K562 (cell line): ENCODE measurements at regions not wholly inside any gene's neighbourhood (a gene's known extent, or its start where the extent isn't known, plus 50 kb on each side); places are given as distances from the start of the nearest gene placed in this dataset.

Experiments
- BDP1 ChIP-seq: IDR thresholded peaks from 3 replicates; pipeline ENCODE4 v1.6.1; 2011; ENCODE audit not compliant: insufficient read length, insufficient read depth
- CTCF ChIP-seq, 3 experiments: IDR thresholded peaks in 2 of 3; conservative IDR thresholded peaks in 1 of 3; 2 replicates each; pipeline ENCODE4 v1.5.1; 2011 to 2012; ENCODE audit warnings: low read length in 3 of 3, mild to moderate bottlenecking in 3 of 3, control low read depth in 2 of 3, improper control_type of control experiment in 1 of 3, inconsistent platforms in 1 of 3, low read depth in 1 of 3, mixed read lengths in 1 of 3, moderate library complexity in 1 of 3; ENCODE audit not compliant: insufficient read depth in 2 of 3
- HDAC6 ChIP-seq: IDR thresholded peaks from 2 replicates; pipeline ENCODE4 v1.6.1; 2012; ENCODE audit warnings: low read depth, mild to moderate bottlenecking, control low read depth, inconsistent platforms, low read length, moderate library complexity
- POLR2AphosphoS5 ChIP-seq: IDR thresholded peaks from 2 replicates; pipeline ENCODE4 v1.6.1; 2011; ENCODE audit warnings: mild to moderate bottlenecking, low read depth, low read length, moderate library complexity; ENCODE audit not compliant: control insufficient read depth, insufficient read depth
- SIN3A ChIP-seq, 2 experiments: fragments of 150-350 bp in 1 of 2; IDR thresholded peaks; 2 replicates each; pipeline ENCODE4 v1.6.1; 2011 to 2016; ENCODE audit warnings: borderline replicate concordance in 2 of 2, low read depth in 2 of 2, low read length in 2 of 2, mild to moderate bottlenecking in 2 of 2, moderate library complexity in 2 of 2; ENCODE audit not compliant: control insufficient read depth in 1 of 2
- SNRNP70 ChIP-seq: fragments of 200-400 bp; formaldehyde crosslinking; optimal IDR thresholded peaks from 2 replicates; pipeline ENCODE3; 2017; ENCODE audit warnings: low read depth, low read length
- XRCC4 ChIP-seq: IDR thresholded peaks from one replicate; pipeline ENCODE4 v1.6.1; 2011; ENCODE audit not compliant: insufficient read depth, insufficient read length; ENCODE audit errors: extremely low read depth

- TF ChIP-seq CTCF (IDR thresholded peaks at IDR 0.05 in 2 of 3, conservative IDR thresholded peaks at IDR 0.05 in 1 of 3; ENCODE audit: insufficient read depth in 2 of 3, low read depth in 1 of 3, low read length in 3 of 3) (no peak), SIN3A (IDR thresholded peaks at IDR 0.05; ENCODE audit: borderline replicate concordance in 2 of 2, control insufficient read depth in 1 of 2, low read depth in 2 of 2, low read length in 2 of 2) (no peak), XRCC4 (no peak), POLR2AphosphoS5 (no peak), HDAC6 (no peak), BDP1 (no peak), SNRNP70 (no peak)
Measured at GRCh38 chr5:6309949-6310348, 68.4 kb downstream of the MED10 start.
